A549 (cell line): ENCODE measurements at regions not wholly inside any gene's neighbourhood (a gene's known extent, or its start where the extent isn't known, plus 50 kb on each side); places are given as distances from the start of the nearest gene placed in this dataset.

Source experiments
- ATAC-seq, 2 experiments: fragments of 200-7000 bp in 1 of 2; fragments of >200 bp in 1 of 2; cut with Nextera tagmentation in 1 of 2; cut with Tn5 transposase in 1 of 2; 3 replicates each; pipeline versions ENCODE4 v1.8.0 to v1.9.1; 2018 to 2020; ENCODE audit warnings: mild to moderate bottlenecking in 1 of 2, moderate library complexity in 1 of 2
- CTCF ChIA-PET: fragments of 300-600 bp; sonication (Branson Sonifier 250); formaldehyde crosslinking; extraction: SDS; loops from one replicate; lab custom pipeline; 2021; ENCODE audit warnings: antibody characterized with exemption, inconsistent platforms; lab: Yijun Ruan, JAX
- POLR2A ChIA-PET: fragments of 350-600 bp; formaldehyde crosslinking; extraction: SDS; loops from one replicate; lab custom pipeline; 2021; ENCODE audit warnings: antibody characterized with exemption, inconsistent platforms; lab: Yijun Ruan, JAX
- DNase-seq, 2 experiments: peaks; one replicate each; pipeline versions ENCODE4 v3.0.0 to v3.0.0-alpha.2; 2011 to 2016; ENCODE audit warnings: low read depth in 1 of 2, low spot score in 1 of 2
- FAIRE-seq: peaks from 2 replicates; lab custom pipeline; 2011; peaks lifted over from hg19 to GRCh38; lab: Jason Lieb, UNC
- H3K27ac ChIP-seq, 2 experiments: fragments of >200 bp; sonication (Bioruptor Twin); formaldehyde crosslinking; 3 replicates each; pipeline ENCODE4 v1.5.1; 2016 to 2017
- H3K4me1 ChIP-seq: fragments of >200 bp; sonication (Bioruptor Twin); formaldehyde crosslinking; 3 replicates; pipeline ENCODE4 v1.6.1; 2016
- H3K4me2 ChIP-seq: fragments of >200 bp; sonication (Bioruptor Twin); formaldehyde crosslinking; 3 replicates; pipeline ENCODE4 v1.6.1; 2016
- H3K4me3 ChIP-seq: fragments of >200 bp; sonication (Bioruptor Twin); formaldehyde crosslinking; 3 replicates; pipeline ENCODE4 v1.5.1; 2016
- H3K9me3 ChIP-seq: fragments of >200 bp; sonication (Bioruptor Twin); formaldehyde crosslinking; 3 replicates; pipeline ENCODE4 v1.6.1; 2016
- CBX2 ChIP-seq: fragments of 200-600 bp; sonication (generic); IDR thresholded peaks from 2 replicates; pipeline ENCODE4 v1.6.1; 2016; ENCODE audit warnings: low read depth, mild to moderate bottlenecking, borderline replicate concordance
- E2F6 ChIP-seq: IDR thresholded peaks from 2 replicates; pipeline ENCODE4 v1.6.1; 2012; ENCODE audit warnings: low read depth, borderline replicate concordance
- ELK1 ChIP-seq: fragments of 150-350 bp; IDR thresholded peaks from 2 replicates; pipeline ENCODE4 v1.6.1; 2014; ENCODE audit warnings: low read depth, mild to moderate bottlenecking, low read length
- FOSB ChIP-seq: fragments of 250-450 bp; sonication (Bioruptor Pico); IDR thresholded peaks from 2 replicates; pipeline ENCODE4 v1.5.0; 2020; ENCODE audit warnings: mild to moderate bottlenecking, moderate library complexity
- FOXS1 ChIP-seq: fragments of 250-450 bp; sonication (Bioruptor Pico); IDR thresholded peaks from 2 replicates; pipeline ENCODE4 v1.5.0; 2020; ENCODE audit warnings: mild to moderate bottlenecking, moderate library complexity
- HDAC2 ChIP-seq: fragments of 200-600 bp; sonication (generic); IDR thresholded peaks from 2 replicates; pipeline ENCODE4 v1.6.1; 2016
- HES2 ChIP-seq: fragments of >200 bp; sonication (Bioruptor Twin); formaldehyde crosslinking; IDR thresholded peaks from 2 replicates; pipeline ENCODE4 v1.6.1; 2016
- HOXB13 ChIP-seq: fragments of 250-450 bp; sonication (Bioruptor Pico); IDR thresholded peaks from 2 replicates; pipeline ENCODE4 v1.5.0; 2020; ENCODE audit warnings: low read depth, mild to moderate bottlenecking, moderate library complexity
- HOXB5 ChIP-seq: fragments of 250-450 bp; sonication (Bioruptor Pico); IDR thresholded peaks from 2 replicates; pipeline ENCODE4 v1.5.0; 2020; ENCODE audit warnings: mild to moderate bottlenecking, moderate library complexity
- JUNB ChIP-seq: fragments of >200 bp; sonication (Bioruptor Twin); formaldehyde crosslinking; IDR thresholded peaks from 2 replicates; pipeline ENCODE4 v1.6.1; 2016
- KDM1A ChIP-seq: fragments of 200-600 bp; sonication (generic); IDR thresholded peaks from 2 replicates; pipeline ENCODE4 v1.6.1; 2016; ENCODE audit warnings: low read depth, mild to moderate bottlenecking
- MAFK ChIP-seq: fragments of 450-650 bp; IDR thresholded peaks from 2 replicates; pipeline ENCODE4 v1.6.1; 2014; ENCODE audit not compliant: partially characterized antibody
- NFE2L2 ChIP-seq: fragments of 150-350 bp; conservative IDR thresholded peaks from 2 replicates; pipeline ENCODE4 v1.6.1; 2014; ENCODE audit warnings: low read length
- POLR2A ChIP-seq: IDR thresholded peaks from 2 replicates; pipeline ENCODE4 v1.6.1; 2012; ENCODE audit warnings: mild to moderate bottlenecking, low read length
- RFX5 ChIP-seq: fragments of 450-650 bp; IDR thresholded peaks from 2 replicates; pipeline ENCODE4 v1.7.1; 2014; ENCODE audit warnings: antibody characterized with exemption, mild to moderate bottlenecking, moderate library complexity
- SREBF2 ChIP-seq: fragments of 450-650 bp; IDR thresholded peaks from 2 replicates; pipeline ENCODE4 v1.6.1; 2014; ENCODE audit warnings: mild to moderate bottlenecking, moderate library complexity
- USF2 ChIP-seq: fragments of 450-650 bp; IDR thresholded peaks from 2 replicates; pipeline ENCODE4 v1.6.1; 2014; ENCODE audit warnings: antibody characterized with exemption
- ZNF302 ChIP-seq: fragments of 250-450 bp; sonication (Bioruptor Pico); IDR thresholded peaks from 2 replicates; pipeline ENCODE4 v1.9.0; 2021; ENCODE audit warnings: inconsistent platforms, mild to moderate bottlenecking, moderate library complexity
- WGBS: methylation state at CpG from one replicate; pipeline ENCODE4 v1.1.6; 2017; ENCODE audit errors: missing lambda C conversion rate; 5-methylcytosine and 5-hydroxymethylcytosine counted together

GRCh38 chr14:28599191-28599590 lies 167.4 kb upstream of the FOXG1 start:
- 59% methylated on average over 2 of the region's 2 CpGs for WGBS
- Histone ChIP-seq H3K27ac (no peak overlapping the region), H3K4me1 (no peaks in the 10 kb centered on the region), H3K4me3 (no peak overlapping the region), H3K9me3 (no peaks in the 10 kb centered on the region), H3K4me2 (no peak overlapping the region)
- no peak for FAIRE-seq
- no peak for ATAC-seq
- ChIA-PET POLR2A (no interaction called here), CTCF (interaction anchor here (1.5 kb wide), 1 partner anchor 11 kb away, joined by 3 read pairs; no protein-coding TSS in a partner anchor)
- TF ChIP-seq MAFK (no peak), ELK1 (no peak), ZNF302 (CRISPR knock-in tag) (no peak), FOXS1 (CRISPR knock-in tag) (no peak), NFE2L2 (no peak), KDM1A (no peak), POLR2A (no peak)
- no peak for DNase-seq

- no peak overlapping the region for H3K4me2 ChIP-seq
- H3K9me3 ChIP-seq = no peaks in the 10 kb centered on the region
- no peak overlapping the region for H3K27ac ChIP-seq
- DNase-seq (no peak), FAIRE-seq (no peak), ATAC-seq (no peak)
- ChIA-PET POLR2A (no interaction called here), CTCF (no interaction called here)
- WGBS = 47% methylated on average over 1 of the region's 1 CpG
- no peaks in the 10 kb centered on the region for H3K4me1 ChIP-seq
- TF ChIP-seq MAFK = peak; percentile 35
- TF ChIP-seq JUNB = no peak
- no peak for TF ChIP-seq HOXB5 (CRISPR knock-in tag)
- no peak for TF ChIP-seq RFX5
- TF ChIP-seq USF2 = no peak
- no peak for TF ChIP-seq HES2
- TF ChIP-seq E2F6 = no peak
- TF ChIP-seq, all 56 proteins: peak for 1
- H3K4me3 ChIP-seq = no peak overlapping the region
Measured at GRCh38 chr14:28599605-28600004, 167.0 kb upstream of the FOXG1 start.

- H3K27ac ChIP-seq = peak overlapping the region in 1 of 2 experiments; percentile 1; a peak in 1 of 6 replicates
- 4% methylated on average over 6 of the region's 6 CpGs for WGBS
- no peak overlapping the region for H3K4me3 ChIP-seq
- FAIRE-seq (no peak), DNase-seq (peak in 1 of 2 experiments; percentile 31), ATAC-seq (no peak)
- ChIA-PET POLR2A (no interaction called here), CTCF (no interaction called here)
- no peaks in the 10 kb centered on the region for H3K9me3 ChIP-seq
- no peak for TF ChIP-seq FOSB
- TF ChIP-seq ZNF302 (CRISPR knock-in tag) = no peak
- TF ChIP-seq HOXB13 (CRISPR knock-in tag) = no peak
- H3K4me2 ChIP-seq = peak overlapping the region; percentile 44
- H3K4me1 ChIP-seq = no peaks in the 10 kb centered on the region
Measured at GRCh38 chr14:28603606-28604005, 163.0 kb upstream of the FOXG1 start.

- Histone ChIP-seq H3K4me2 (no peak overlapping the region), H3K4me1 (no peaks in the 10 kb centered on the region), H3K27ac (0 out of 6 replicates have a peak overlapping the region, but pooled peaks of 1 of the 2 experiments have one; percentile 30), H3K4me3 (no peak overlapping the region), H3K9me3 (no peaks in the 10 kb centered on the region)
- FAIRE-seq = no peak
- ATAC-seq = no peak
- WGBS = 74% methylated on average over 5 of the region's 5 CpGs
- TF ChIP-seq HOXB5 (CRISPR knock-in tag) (no peak), CBX2 (no peak), JUNB (no peak), SREBF2 (no peak), HDAC2 (no peak)
- ChIA-PET POLR2A (no interaction called here), CTCF (interaction anchor here (1.0 to 1.7 kb wide), 2 partner anchors 17 to 366 kb away, joined by 3 to 6 read pairs; no protein-coding TSS in a partner anchor)
- no peak for DNase-seq
Measured at GRCh38 chr14:28607661-28608060, 158.9 kb upstream of the FOXG1 start.
